ENCODE measurements at regions not wholly inside any gene's neighbourhood (a gene's known extent, or its start where the extent isn't known, plus 50 kb on each side); places are given as distances from the start of the nearest gene placed in this dataset.
"Not testable (repeated sequence)": the region's sequence is repeated elsewhere in the genome, so short reads cannot be mapped to it uniquely, and the experiment has no call there.

DNA sequence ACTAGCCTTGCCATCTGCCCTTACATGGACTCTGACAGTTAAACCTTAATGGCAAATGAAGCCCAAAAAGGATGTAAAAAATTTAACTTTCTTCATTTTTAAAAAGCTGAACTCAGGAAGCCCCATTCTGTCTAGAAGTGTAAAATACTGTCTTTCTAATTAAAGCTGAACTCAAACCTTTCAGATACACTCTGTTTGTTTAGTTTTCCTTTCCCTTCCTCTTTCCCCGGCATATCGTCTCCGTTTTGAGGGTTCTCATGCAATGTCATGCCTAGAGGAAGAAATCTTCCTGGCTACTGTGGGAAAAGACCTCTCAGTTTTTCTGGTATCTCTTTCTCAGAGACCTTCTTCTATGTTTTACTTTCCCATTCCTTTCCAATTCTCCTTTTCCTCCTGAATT is 841.5 kb downstream of the DTWD2 start:
- no peak for DNase-seq

DNA sequence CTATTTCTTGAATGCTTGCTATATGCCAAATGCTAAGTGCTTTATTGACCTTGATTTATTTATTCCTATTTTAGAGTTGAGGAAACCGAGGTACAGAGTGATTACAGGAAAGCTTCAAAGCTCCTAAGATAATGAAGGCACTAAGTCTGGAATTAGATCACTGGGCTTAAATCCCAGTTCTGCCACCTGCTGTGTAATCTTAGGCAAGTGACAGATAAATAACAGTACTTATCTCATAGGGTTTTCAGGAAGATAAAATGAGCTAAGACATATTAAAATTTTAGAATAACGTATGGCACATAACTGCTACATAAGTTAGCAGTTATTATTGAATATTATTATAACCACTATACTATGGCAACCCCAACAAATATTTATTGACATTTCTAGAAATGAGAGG is 843.8 kb downstream of the DTWD2 start:
- no peak for DNase-seq

DNA sequence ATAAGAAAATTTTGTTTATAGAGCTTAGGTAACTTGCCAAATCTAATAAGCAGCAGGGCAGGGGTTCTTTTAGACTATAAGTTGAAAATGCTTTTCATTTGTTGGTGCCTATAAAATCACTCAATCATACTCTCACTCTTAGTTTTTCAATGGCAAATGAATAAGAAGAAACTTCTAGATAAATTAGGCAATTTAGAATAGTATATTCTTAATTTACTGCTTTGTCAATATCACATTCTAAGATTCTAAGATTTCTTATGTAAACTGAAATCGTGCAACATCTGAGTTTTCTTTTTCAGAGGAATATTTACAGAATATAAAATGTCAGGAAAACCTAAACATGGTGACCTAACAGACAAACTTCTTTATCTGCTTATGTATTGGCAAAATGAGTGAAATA is 849.0 kb downstream of the DTWD2 start:
- no peak for DNase-seq

DNA sequence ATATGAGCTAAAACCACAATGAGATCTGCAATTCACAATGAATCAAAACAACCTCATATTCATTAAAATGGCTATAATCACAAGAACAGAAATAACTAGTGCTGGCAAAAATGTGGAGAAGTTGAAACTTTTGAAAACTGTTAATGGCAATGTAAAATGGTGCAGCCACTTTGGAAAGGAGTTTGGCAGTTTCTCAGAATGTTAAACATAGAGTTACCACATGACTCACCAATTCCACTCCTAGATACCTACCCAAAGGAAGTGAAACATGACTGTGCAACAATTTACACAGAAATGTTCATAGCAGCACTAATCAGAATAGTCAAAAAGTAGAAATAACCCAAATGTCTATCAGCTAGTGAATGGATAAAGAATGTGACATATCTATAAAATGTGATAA is 862.2 kb downstream of the DTWD2 start:
- DNase-seq: no peak

DNA sequence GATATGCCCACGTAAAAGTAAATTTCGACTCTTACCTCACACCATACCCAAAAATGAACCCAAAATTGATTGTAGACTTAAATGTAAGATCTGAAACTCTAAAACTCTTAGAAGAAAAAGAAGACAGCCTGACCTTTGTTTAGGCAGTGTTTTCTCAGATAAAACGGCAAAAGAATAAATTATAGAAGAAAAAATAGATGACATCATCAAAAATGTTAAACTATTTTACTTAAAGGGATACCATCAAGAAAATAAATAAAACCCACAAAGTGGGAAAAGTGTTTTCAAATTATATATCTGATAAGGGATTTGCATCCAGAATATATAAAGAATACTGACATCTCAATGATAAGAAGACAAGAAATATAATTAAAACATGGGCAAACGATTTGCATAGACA is 862.7 kb downstream of the DTWD2 start:
- DNase-seq: no peak

DNA sequence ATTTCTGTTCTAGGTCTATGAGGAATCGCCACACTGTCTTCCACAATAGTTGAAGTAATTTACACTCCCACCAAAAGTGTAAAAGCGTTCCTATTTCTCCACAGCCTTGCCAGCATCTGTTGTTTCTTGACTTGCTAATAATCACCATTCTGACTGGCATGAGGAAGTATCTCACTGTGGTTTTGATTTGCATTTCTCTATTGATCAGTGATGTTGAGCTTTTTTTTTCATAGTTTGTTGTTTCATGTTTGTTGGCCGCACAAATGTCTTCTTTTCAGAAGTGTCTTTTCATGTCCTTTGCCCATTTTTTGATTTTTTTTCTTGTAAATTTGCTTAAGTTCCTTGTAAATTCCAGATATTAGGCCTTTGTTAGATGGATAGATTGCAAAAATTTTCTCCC is 867.1 kb downstream of the DTWD2 start:
- no peak for DNase-seq

DNA sequence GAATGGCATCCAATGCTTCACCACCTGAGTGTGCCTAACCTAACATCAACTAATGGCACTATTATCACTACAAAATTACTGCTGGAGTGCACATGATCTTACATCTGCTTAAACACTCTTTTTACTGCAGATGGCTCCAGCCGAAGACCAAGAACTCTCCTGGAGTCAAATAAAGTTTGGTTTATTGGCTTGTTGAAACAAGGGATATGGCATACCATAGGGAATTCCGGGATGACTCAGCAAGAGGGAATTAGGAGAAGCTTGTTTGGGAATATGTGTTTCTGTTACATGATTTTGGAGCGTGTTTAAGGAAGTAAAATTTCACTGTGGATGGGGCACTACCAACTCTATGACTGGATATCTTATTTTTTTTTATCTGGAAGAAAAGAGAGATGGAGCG is 872.6 kb downstream of the DTWD2 start:
- DNase-seq: no peak

DNA sequence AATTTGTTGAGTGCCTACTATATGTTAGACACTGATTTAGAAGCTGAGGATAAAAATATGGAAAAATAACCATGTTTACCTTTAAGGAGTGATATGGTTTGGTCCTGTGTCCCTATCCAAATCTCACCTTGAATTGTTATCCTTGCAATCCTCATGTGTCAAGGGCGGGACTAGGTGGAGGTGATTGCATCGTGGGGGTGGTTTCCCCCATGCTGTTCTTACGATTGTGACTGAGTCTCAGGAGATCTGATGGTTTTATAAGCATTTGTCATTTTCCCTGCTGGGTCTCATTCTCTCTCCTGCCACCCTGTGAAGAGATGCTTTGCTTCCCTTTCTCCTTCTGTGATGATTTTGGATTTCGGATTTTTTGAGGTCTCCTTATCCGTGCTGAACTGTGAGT is 876.4 kb downstream of the DTWD2 start:
- DNase-seq: no peak

DNA sequence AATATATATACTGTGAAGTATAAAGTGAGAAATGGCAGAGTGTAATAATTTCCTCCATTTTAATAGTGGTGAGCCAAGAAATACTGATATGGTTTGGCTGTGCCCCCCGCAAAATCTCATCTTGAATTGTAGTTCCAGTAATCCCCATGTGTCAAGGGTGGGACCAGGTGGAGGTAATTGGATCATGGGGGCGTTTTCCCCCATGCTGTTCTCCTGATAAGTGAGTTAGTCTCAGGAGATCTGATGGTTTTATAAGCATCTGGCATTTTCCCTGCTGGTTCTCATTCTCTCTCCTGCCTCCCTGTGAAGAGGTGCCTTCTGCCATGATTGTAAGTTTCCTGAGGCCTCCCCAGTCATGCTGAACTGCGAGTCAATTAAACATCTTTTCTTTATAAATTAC is 881.1 kb downstream of the DTWD2 start:
- DNase-seq: not testable (repeated sequence)

DNA sequence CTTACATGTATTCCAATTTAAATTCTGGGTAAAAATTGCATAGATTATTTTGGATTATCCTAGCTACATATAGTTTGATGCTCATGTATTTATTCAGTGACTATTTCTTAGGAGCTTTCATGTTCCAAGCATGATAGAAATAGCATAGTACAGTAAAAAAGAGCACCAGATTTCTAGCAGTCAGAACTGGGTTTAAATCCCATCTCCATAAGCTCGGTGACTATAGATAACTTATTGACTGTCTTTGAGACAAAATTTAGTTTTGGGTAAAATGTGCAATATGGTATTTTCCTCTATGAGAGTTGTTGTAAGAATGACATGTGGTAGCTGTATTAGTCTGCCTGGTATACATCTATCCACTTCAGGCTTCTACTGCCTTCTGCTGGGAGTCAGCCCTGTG is 889.6 kb downstream of the DTWD2 start:
- no peak for DNase-seq

DNA sequence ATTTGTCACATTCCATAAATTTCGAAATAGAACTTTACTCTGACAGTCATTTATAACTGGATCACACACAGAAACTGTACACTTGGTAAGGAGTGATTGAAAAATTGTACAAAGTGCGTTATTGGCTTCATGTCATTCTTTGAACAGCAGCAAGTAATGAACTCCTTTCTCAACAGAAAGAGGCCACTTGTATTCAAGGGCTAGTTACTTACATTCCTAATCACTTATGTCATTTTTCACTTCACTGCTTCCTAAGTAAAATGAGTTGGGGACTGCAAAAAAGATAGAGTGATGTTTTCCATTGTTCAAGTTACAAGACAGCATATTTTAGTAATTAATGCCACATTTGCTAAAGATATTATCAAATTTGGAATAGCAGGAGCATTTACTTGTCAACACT is 893.2 kb downstream of the DTWD2 start:
- no peak for DNase-seq

DNA sequence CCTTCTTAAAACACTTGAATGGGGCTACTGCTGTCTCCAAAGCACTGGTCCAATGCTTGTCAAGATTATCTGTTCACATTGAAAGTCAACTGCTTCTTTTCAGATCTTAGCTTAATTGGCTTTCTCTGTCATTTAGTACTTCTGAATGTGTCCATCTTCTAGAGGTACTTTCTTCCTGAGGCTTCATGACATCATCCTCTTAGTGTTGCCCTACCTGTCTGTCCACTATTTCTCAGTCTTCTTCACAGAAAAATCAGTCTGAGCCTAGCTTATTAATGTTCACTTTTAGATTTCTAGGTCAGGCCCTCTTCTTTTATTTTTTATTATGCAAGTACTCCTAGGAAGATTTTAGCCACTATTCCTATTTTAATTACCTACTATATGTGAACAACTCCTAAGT is 899.9 kb downstream of the DTWD2 start:
- DNase-seq: no peak

DNA sequence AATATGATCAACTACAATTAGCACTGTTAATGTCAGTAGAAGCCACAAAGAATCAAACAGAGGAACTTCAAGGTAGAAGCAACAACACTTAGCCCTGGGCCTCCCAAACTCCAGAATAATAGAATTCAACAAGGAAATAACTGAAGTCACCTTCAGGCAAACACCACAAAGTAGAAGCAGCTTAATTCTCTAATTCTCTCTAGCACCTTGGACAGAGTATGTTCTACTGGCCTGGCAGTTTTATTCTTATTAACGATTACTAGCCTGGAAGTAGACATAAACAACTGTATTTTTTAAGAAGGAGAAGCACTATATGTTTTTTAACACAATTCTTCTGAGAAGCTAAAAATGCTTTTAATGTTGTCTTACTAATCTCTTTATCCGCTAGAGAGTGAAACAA is 911.9 kb downstream of the DTWD2 start:
- no peak for DNase-seq

DNA sequence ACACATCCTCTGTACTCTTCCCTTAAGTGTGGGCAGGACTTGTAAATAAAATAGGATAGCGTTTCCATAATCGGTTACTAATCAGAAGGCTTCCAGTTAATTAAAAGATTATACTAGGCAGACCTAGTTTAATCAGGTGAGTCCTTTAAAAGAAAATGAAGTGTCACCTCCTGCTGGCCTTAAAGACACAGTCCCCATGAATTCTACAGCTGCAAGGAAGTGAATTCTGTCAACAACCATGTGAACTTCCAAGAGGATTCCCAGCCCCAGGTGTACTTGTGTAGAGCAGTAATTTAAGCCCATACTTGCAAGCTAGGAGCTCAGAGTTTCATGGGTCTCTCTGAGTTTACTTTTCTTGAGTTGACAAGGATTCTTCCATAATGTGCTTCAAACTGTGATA is 918.3 kb downstream of the DTWD2 start:
- DNase-seq: no peak

DNA sequence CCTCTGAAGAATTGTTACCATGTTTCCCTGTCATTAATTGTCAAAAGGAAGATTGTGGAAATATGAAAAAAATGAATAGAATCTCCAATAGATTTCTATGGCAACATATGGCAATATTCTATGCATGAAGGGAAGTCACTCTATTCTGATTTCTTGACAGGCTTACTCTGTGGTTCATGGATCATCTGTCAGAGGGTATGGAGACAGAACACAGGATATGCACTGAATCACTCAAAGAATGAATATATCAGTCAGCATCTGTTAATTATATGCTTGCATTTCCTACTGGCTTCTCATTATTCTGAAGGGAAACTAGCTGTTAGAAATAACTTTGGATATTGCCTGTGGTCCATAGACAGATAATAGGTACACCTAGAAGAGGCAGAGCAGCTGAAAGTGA is 918.9 kb downstream of the DTWD2 start:
- no peak for DNase-seq

DNA sequence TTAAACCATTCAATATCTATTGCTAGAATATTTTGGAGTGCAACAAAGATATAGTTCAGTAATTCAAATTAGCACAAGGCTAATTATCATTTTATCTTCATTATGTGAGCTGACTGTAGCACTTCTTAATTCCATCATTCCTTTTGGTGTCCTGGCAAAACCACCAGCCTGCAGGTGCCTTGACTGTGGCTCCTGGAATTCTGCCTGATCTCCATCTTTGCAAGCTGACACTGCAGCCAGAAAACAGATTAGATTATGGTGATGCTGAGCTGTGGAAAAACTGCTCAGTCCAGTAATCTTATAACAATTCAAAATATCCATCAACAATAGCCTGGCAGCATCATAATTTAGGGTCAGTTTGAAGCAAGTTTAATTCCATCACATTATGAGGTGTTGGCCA is 919.5 kb downstream of the DTWD2 start:
- no peak for DNase-seq

DNA sequence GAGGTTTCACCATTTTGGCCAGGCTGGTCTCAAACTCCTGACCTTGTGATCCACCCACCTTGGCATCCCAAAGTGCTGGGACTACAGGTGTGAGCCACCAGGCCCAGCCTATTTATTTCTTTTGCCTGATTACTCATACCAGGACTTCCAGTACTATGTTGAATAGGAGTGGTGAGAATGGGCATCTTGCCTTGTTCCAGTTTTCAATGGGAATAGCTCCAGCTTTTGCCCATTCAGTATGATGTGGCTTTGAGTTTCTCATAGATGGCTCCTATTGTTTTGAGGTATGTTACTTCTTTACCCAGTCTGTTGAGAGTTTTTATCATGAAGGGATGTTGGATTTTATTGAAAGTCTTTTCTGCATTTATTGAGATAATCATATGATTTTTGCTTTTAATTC is 924.5 kb downstream of the DTWD2 start:
- DNase-seq: not testable (repeated sequence)

DNA sequence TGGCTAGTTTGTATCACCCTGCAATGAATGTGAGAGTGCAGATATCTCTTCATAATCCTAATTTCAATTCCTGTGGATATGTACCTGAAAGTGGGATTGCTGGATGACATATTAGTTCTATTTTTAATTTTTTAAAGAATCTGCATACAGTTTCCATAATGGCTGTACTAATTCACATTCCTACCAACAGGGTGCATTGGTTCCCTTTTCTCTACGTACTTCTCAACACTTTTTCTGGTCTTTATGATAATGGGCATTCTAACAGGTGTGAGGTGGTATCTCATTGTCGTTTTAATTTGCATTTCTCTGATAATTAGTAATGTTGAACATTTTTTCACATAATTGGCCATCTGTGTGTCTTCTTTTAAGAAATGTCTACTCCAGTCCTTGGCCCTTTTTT is 927.5 kb downstream of the DTWD2 start:
- DNase-seq: no peak

DNA sequence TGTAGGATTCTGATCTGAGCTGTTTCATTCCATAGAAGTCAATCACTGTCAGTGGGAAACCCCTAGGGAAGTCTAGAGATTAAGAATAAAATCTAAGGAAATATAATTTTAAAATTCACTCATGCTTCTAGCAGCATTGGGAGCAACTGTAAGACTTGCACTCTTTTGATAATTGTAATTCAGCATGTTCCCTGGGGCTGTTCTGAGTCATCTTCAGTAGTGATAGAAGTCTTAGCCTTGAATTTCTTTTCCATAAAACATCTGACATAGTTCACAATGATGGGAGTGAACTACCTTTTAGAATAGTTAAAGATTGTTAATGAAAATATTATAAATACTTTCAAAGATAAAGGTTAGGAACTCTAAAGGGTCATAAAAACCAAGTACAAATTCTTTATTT is 935.8 kb downstream of the DTWD2 start:
- no peak for DNase-seq

DNA sequence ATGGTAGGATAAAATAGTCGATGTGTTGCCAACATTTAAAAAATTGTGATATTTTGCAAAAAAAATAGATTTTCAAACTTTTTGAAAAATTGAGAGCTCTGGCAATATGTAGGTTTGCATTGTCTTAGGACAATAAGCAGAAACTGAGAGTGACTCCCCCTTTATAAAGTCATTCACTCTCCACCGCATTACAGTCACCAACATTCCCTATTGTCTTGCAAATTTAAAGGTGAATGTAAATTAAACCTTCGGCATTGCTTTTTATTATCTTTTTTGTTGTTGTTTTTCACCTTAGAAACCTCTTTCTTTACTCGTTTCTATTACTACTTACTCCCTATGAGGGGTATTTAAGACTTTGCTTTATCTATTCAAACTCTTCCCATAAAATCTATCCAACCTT is 944.2 kb downstream of the DTWD2 start:
- DNase-seq: no peak

DNA sequence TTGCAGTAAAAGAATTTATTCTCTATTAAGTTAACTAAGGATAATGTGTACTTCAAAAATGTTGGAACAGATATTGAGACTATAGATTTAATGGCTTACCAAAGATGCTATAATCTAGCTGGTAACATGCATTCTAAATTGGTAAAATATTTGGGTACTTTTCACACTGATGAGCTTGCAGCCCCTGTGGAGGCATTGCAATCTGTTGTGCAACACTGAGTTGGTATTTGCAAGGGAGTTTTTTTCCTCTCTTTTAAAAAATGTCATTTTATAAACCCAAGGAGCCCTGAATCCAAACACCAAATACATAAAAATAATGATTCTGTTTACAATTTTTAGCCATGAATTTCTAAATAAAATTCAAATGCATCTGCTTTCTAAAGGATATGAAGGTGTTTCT is 944.8 kb downstream of the DTWD2 start:
- no peak for DNase-seq

DNA sequence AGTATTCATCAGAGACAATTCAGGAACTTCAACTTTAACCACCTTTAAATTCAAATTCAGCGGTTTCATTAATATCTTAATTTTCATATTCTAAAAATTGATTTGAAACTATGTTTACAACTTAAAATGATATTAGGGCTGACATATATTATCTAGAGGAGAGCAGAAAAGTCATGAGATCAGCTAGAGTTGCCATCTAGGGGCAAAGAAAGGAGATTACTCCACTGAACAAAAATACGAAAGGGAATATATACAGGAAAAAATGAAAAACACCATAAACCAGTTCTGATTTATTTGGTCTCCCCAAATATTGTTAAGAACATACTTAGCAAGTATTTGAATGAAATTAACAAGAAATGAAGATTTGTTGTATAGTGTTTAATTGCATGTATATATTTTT is 946.3 kb downstream of the DTWD2 start:
- DNase-seq: no peak

DNA sequence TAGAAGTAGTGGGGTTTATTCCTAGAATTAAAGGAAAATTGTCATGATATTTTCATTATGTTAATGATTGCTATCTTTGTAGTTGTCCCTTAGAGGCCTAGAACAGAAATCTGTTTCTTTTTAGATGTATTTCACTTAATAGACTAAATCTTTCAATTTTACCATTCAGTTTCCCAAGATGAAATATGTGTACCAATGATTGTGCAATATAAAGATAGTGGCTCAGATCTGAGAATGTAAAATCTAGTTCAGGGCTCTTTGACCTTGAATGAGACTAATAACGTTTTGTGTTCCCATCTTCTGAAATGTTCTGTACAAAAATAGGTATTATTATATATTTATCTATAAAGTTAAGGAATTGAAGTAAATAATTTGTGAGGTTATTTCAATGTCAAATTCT is 947.9 kb downstream of the DTWD2 start:
- DNase-seq: no peak

DNA sequence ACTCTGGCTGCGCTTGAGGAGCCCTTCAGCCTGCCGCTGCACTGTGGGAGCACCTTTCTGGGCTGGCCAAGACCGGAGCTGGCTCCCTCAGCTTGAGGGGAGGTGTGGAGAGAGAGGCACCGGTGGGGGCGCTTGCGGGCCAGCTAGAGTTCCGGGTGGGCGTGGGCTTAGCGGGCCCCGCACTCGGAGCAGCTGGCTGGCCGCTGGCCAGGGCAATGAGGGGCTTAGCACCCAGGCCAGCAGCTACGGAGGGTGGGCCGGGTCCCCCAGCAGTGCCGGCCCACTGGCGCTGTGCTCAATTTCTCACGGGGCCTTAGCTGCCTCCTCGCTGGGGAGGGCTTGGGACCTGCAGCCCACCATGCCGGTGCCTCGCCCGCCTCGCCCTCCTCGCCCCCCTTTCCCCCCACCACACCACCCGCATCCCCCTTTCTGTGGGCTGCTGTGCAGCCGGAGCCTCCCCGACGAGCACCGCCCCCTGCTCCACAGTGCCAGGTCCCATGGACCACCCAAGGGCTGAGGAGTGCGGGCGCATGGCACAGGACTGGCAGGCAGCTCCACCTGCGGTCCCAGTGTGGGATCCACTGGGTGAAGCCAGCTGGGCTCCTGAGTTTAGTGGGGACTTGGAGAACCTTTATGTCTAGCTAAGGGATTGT is 954.5 kb downstream of the DTWD2 start:
- no peak for DNase-seq

DNA sequence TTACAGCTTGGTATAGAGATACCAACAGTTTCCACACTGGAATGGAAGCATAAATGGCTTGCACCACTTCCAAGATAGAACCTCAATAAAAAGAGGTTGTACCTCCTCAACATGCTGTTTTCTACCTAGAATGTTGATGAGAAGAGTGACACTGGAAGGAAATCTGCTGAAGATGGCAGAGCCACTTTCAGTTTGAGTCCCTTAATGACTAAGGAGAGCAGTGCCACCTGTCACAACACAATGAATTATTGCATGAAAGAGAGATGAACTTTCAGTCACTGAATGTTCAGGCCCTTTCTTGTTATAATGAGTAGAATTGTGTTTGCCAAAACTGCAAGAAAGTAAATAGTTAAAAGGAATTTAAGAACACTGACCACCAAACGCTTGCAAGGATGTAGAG is 958.5 kb downstream of the DTWD2 start:
- no peak for DNase-seq

DNA sequence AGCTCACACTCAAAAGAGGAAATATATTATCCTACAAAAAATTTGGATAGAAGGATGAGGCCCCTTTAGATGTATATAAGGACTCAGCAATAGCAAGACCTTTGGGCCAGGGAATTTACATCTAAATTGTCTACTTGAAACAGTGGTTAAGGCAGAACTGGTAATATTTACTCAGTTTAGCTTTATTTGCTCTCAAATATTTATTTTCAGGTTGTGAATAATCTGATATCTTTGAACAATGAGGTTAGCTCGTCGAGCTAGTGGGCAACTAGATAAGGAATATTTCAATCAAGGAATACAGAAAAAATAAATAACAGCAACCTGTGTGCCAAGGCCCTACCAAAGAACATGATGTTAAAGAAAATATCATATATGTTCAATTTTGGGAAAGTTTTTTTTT is 966.3 kb downstream of the DTWD2 start:
- no peak for DNase-seq
